ENCODE measurements at regions not wholly inside any gene's neighbourhood (a gene's known extent, or its start where the extent isn't known, plus 50 kb on each side); places are given as distances from the start of the nearest gene placed in this dataset.

DNA sequence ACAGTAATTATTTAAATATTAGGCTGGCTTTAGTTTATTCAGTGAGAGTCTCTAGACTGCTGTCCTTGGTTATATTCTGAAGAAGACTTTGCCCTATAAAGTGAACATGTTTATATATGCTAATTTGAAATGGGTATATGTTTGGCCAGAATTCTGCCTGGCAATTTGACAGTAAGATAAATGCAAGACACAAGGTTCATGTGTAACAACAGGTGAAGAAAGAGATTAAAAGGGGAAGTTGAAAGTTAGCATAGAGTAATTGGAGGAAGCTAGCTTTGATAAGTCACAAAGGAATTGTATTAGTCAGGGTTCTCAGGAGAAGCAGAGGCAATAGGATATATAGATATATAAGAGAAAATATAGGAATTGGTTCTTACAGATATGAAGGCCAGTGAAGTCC lies 191.4 kb downstream of the CENPW start:
- TF ChIP-seq EZH2 (IDR thresholded peaks at IDR 0.05) (no peak), EZH2phosphoT487 (IDR thresholded peaks at IDR 0.05) (no peak)
- TF ChIP-seq, protein P1, sequence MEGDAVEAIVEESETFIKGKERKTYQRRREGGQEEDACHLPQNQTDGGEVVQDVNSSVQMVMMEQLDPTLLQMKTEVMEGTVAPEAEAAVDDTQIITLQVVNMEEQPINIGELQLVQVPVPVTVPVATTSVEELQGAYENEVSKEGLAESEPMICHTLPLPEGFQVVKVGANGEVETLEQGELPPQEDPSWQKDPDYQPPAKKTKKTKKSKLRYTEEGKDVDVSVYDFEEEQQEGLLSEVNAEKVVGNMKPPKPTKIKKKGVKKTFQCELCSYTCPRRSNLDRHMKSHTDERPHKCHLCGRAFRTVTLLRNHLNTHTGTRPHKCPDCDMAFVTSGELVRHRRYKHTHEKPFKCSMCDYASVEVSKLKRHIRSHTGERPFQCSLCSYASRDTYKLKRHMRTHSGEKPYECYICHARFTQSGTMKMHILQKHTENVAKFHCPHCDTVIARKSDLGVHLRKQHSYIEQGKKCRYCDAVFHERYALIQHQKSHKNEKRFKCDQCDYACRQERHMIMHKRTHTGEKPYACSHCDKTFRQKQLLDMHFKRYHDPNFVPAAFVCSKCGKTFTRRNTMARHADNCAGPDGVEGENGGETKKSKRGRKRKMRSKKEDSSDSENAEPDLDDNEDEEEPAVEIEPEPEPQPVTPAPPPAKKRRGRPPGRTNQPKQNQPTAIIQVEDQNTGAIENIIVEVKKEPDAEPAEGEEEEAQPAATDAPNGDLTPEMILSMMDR (IDR thresholded peaks at IDR 0.05) = no peak

All from neural progenitor cell (in vitro differentiated cells).